Activated CD8-positive, alpha-beta memory T cell treated with anti-CD3 and anti-CD28 coated beads, Interleukin-2, amount 10 ng/mL, durations not matched to agents 7 days and 5 days (primary cell): ENCODE measurements at regions not wholly inside any gene's neighbourhood (a gene's known extent, or its start where the extent isn't known, plus 50 kb on each side); places are given as distances from the start of the nearest gene placed in this dataset.
"Not testable (repeated sequence)": the region's sequence is repeated elsewhere in the genome, so short reads cannot be mapped to it uniquely, and the experiment has no call there.

Experiments
- ATAC-seq: fragments of 150-1000 bp; cut with Tn5 transposase; one replicate; pipeline ENCODE4 v1.10.0; 2021; ENCODE audit warnings: moderate library complexity
- CTCF ChIA-PET: fragments of 350-600 bp; sonication (Branson Sonifier 250); formaldehyde crosslinking; loops from one replicate; lab custom pipeline; 2021; ENCODE audit warnings: antibody characterized with exemption; lab: Charles Lee
- DNase-seq: peaks from one replicate; pipeline ENCODE4 v3.0.0-alpha.2; 2020
- H3K27ac Mint-ChIP-seq: one replicate; pipeline ENCODE4 v1.8.0; 2021; ENCODE audit warnings: mild to moderate bottlenecking, mixed read lengths
- H3K27me3 Mint-ChIP-seq: one replicate; pipeline ENCODE4 v1.8.0; 2021; ENCODE audit warnings: mixed read lengths
- H3K36me3 Mint-ChIP-seq: one replicate; pipeline ENCODE4 v1.8.0; 2021; ENCODE audit warnings: mild to moderate bottlenecking, mixed read lengths
- H3K4me1 Mint-ChIP-seq: one replicate; pipeline ENCODE4 v1.8.0; 2021; ENCODE audit warnings: mixed read lengths
- H3K4me3 Mint-ChIP-seq: one replicate; pipeline ENCODE4 v1.8.0; 2021; ENCODE audit warnings: mild to moderate bottlenecking, moderate library complexity, mixed read lengths
- H3K9me3 Mint-ChIP-seq: one replicate; pipeline ENCODE4 v1.8.0; 2022; ENCODE audit warnings: low read depth, mixed read lengths

- CTCF ChIA-PET, result no interaction called here
These were observed 183.9 kb upstream of the TSHZ3 start for GRCh38 chr19:31533114-31533513.

GRCh38 chr19:31534231-31534630, 185.0 kb upstream of the TSHZ3 start:
- H3K4me1 Mint-ChIP-seq, result no peaks in the 10 kb centered on the region
- ATAC-seq, result no peak
- no peaks in the 10 kb centered on the region for H3K27me3 Mint-ChIP-seq
- DNase-seq, result no peak
- CTCF ChIA-PET, result no interaction called here
- no peak overlapping the region for H3K4me3 Mint-ChIP-seq
- H3K36me3 Mint-ChIP-seq, result no peaks in the 10 kb centered on the region
- no peak overlapping the region for H3K27ac Mint-ChIP-seq
- H3K9me3 Mint-ChIP-seq, result peaks cover 9% of the 10 kb centered on the region

More at GRCh38 chr19:31533114-31533513, 183.9 kb upstream of the TSHZ3 start:
- no peak for DNase-seq
- H3K27ac Mint-ChIP-seq, result no peak overlapping the region
- H3K4me1 Mint-ChIP-seq, result no peaks in the 10 kb centered on the region
- H3K36me3 Mint-ChIP-seq, result no peaks in the 10 kb centered on the region
- no peaks in the 10 kb centered on the region for H3K27me3 Mint-ChIP-seq
- peaks cover 7% of the 10 kb centered on the region for H3K9me3 Mint-ChIP-seq
- no peak for ATAC-seq
- H3K4me3 Mint-ChIP-seq, result no peak overlapping the region

GRCh38 chr19:31534786-31535657, 185.8 kb upstream of the TSHZ3 start:
- no peaks in the 10 kb centered on the region for H3K36me3 Mint-ChIP-seq

GRCh38 chr19:31535691-31536460, 186.6 kb upstream of the TSHZ3 start:
- Mint-ChIP-seq H3K27me3 (no peaks in the 10 kb centered on the region), H3K27ac (no peak overlapping the region), H3K9me3 (peaks cover 9% of the 10 kb centered on the region), H3K4me3 (no peak overlapping the region), H3K4me1 (no peaks in the 10 kb centered on the region), H3K36me3 (no peaks in the 10 kb centered on the region)
- ATAC-seq (no peak), DNase-seq (no peak)
- CTCF ChIA-PET, result no interaction called here

More at GRCh38 chr19:31534786-31535657, 185.8 kb upstream of the TSHZ3 start:
- no peaks in the 10 kb centered on the region for H3K4me1 Mint-ChIP-seq
- no peak overlapping the region for H3K27ac Mint-ChIP-seq
- no peak overlapping the region for H3K4me3 Mint-ChIP-seq
- H3K9me3 Mint-ChIP-seq, result peaks cover 9% of the 10 kb centered on the region
- CTCF ChIA-PET, result no interaction called here
- no peak for ATAC-seq
- DNase-seq, result no peak
- no peaks in the 10 kb centered on the region for H3K27me3 Mint-ChIP-seq

GRCh38 chr19:31537136-31537535, 187.9 kb upstream of the TSHZ3 start:
- Mint-ChIP-seq H3K27ac (no peak overlapping the region), H3K4me3 (no peak overlapping the region), H3K4me1 (no peaks in the 10 kb centered on the region), H3K27me3 (no peaks in the 10 kb centered on the region), H3K9me3 (peaks cover 9% of the 10 kb centered on the region), H3K36me3 (no peaks in the 10 kb centered on the region)
- ATAC-seq (no peak), DNase-seq (no peak)
- CTCF ChIA-PET, result no interaction called here

GRCh38 chr19:31537902-31538301, 188.7 kb upstream of the TSHZ3 start:
- H3K27ac Mint-ChIP-seq, H3K36me3 Mint-ChIP-seq, CTCF ChIA-PET: not testable (repeated sequence)

DNA sequence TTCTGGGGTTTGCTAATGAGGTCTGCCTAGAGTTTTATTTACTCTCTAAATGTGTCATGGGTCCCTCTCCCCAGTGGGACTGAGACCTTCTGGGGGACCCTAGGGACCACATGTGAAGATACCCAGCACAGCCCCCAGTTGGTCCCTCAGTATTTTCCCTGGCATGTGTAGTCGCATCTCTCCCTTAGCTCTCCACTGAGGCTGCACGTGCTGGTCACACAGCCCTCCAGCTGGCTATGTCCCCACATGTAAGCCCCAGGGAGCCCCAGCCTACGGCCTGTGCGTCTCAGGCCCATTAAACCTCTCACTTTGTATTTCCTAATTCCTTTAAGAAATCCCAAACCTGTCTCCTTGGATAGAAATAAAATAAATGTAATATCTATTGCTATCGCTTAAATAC, 189.6 kb upstream of the TSHZ3 start:
- ATAC-seq (no peak), DNase-seq (no peak)
- H3K9me3 Mint-ChIP-seq, result peaks cover 9% of the 10 kb centered on the region
- no peaks in the 10 kb centered on the region for H3K36me3 Mint-ChIP-seq
- CTCF ChIA-PET, result no interaction called here
- H3K27me3 Mint-ChIP-seq, result no peaks in the 10 kb centered on the region
- no peak overlapping the region for H3K27ac Mint-ChIP-seq
- no peak overlapping the region for H3K4me3 Mint-ChIP-seq
- no peaks in the 10 kb centered on the region for H3K4me1 Mint-ChIP-seq

More at GRCh38 chr19:31537902-31538301, 188.7 kb upstream of the TSHZ3 start:
- H3K27me3 Mint-ChIP-seq, H3K9me3 Mint-ChIP-seq, ATAC-seq, H3K4me3 Mint-ChIP-seq, DNase-seq, H3K4me1 Mint-ChIP-seq: not testable (repeated sequence)

GRCh38 chr19:31539386-31539785, 190.2 kb upstream of the TSHZ3 start:
- DNase-seq, result no peak
- CTCF ChIA-PET, result no interaction called here
- H3K9me3 Mint-ChIP-seq, result peaks cover 6% of the 10 kb centered on the region
- H3K4me1 Mint-ChIP-seq, result no peaks in the 10 kb centered on the region
- no peak for ATAC-seq
- no peaks in the 10 kb centered on the region for H3K27me3 Mint-ChIP-seq
- H3K27ac Mint-ChIP-seq, result no peak overlapping the region
- H3K4me3 Mint-ChIP-seq, result no peak overlapping the region
- no peaks in the 10 kb centered on the region for H3K36me3 Mint-ChIP-seq

DNA sequence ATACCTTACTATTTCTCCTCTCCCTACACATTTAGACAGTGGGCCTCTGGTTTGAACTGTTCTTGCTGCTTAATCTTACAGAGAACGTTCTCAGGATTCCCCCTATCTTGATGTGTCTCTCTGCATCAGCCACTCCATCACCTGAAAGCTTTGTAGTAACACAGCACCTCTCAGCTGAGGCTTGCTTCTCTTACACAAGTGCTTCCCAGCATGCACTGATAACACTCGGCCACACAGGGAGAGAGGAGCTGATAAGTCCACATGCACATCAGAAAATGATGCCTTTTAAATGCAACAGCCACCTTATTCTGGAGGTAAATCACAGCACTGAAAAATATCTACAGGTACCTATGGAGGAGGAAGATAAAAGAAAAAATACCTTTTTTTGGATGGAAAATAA, 192.2 kb upstream of the TSHZ3 start:
- no peak overlapping the region for H3K4me3 Mint-ChIP-seq
- H3K36me3 Mint-ChIP-seq, result no peaks in the 10 kb centered on the region
- no peak for ATAC-seq
- H3K9me3 Mint-ChIP-seq, result peaks cover 6% of the 10 kb centered on the region
- H3K27me3 Mint-ChIP-seq, result no peaks in the 10 kb centered on the region
- CTCF ChIA-PET, result no interaction called here
- H3K27ac Mint-ChIP-seq, result no peak overlapping the region
- no peak for DNase-seq
- H3K4me1 Mint-ChIP-seq, result no peaks in the 10 kb centered on the region

DNA sequence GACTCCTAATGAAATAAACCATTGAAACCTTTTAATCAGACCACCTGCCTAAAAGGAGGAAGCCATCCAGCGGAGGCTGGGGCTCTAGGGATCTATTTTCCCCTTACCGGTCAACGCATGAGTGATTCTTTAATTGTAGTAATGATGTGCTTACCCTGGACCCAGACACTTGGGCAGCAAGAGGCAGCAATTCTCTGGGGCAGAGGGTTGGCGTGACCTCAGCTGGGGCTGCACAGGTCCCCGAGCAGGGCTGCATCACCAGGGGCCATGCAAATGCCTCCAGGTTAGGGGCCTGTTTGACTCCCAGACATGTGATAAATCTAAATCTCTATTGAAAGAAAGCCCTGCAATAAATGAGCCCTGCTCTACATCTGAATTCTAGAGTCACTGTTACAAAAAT, 194.2 kb upstream of the TSHZ3 start:
- Mint-ChIP-seq H3K27me3 (no peaks in the 10 kb centered on the region), H3K36me3 (no peaks in the 10 kb centered on the region), H3K9me3 (no peaks in the 10 kb centered on the region), H3K4me1 (no peaks in the 10 kb centered on the region), H3K4me3 (no peak overlapping the region), H3K27ac (no peak overlapping the region)
- CTCF ChIA-PET, result no interaction called here
- no peak for DNase-seq
- no peak for ATAC-seq

- Mint-ChIP-seq H3K27me3 (no peaks in the 10 kb centered on the region), H3K9me3 (no peaks in the 10 kb centered on the region), H3K27ac (no peak overlapping the region), H3K36me3 (no peaks in the 10 kb centered on the region), H3K4me1 (no peaks in the 10 kb centered on the region), H3K4me3 (no peak overlapping the region)
- CTCF ChIA-PET, result no interaction called here
- DNase-seq, result no peak
- ATAC-seq, result no peak
These were observed 196.5 kb upstream of the TSHZ3 start for GRCh38 chr19:31545777-31546176.

DNA sequence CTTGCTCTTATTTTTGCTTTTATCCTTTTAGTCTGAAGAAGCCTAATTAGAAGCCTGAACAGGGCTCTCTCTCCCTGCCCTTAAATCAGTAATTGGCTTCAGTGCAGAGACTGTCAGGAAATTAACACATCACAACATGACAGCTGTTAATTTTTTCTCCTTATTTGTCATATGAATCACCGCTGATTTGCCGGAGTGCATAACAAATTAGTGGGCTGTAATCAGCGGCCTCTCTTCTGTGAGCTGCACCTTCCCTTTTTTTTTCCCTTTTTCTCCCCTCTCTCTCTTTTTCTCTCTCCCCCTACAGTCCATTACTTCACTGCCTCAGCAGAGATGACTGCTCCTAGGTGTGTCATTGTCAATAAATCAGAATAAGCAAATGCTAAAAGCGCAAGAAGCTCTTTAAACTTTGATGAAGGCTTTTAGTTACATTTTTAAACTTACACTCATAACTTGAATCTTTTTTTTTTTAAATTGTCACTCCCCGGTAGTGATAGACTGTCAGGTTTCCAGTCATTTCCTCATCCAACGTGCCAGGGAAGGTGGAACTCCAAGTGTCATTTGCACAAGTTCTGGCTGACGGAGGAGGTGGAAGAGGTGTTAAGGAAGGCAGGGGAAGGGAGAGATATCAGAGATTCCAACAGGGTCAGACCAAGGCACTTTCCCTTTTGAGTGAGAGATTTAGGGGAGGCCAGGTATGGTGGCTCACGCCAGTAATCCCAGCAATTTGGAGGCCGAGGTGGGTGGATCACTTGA, 197.1 kb upstream of the TSHZ3 start:
- H3K4me3 Mint-ChIP-seq, result no peak overlapping the region
- H3K27me3 Mint-ChIP-seq, result no peaks in the 10 kb centered on the region
- no peaks in the 10 kb centered on the region for H3K4me1 Mint-ChIP-seq
- DNase-seq (no peak), ATAC-seq (no peak)
- CTCF ChIA-PET, result no interaction called here
- no peak overlapping the region for H3K27ac Mint-ChIP-seq
- no peaks in the 10 kb centered on the region for H3K9me3 Mint-ChIP-seq
- no peaks in the 10 kb centered on the region for H3K36me3 Mint-ChIP-seq

DNA sequence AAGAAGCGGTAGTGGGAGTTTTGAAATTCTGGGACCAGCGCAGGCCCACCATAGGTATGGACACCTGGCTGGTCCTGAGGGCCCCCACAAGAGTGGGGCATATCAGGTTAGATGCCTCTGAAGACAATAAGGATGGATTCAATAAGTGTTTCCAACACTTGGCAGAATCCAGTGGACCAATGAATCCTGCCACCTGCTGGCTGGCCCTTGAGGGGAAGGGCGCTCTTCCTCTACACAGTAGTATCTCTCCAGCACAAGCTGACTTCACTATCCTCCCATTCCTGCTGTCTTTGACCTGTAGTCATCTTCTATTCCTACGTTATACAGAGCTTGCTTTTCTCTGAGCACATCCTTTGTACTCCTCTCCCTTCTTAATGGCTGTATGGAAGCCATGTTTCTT, 199.7 kb upstream of the TSHZ3 start:
- Mint-ChIP-seq H3K4me1 (no peaks in the 10 kb centered on the region), H3K4me3 (no peak overlapping the region), H3K9me3 (no peaks in the 10 kb centered on the region), H3K27ac (no peak overlapping the region), H3K27me3 (no peaks in the 10 kb centered on the region), H3K36me3 (no peaks in the 10 kb centered on the region)
- DNase-seq, result no peak
- CTCF ChIA-PET, result no interaction called here
- ATAC-seq, result no peak
